ENCODE measurements at regions not wholly inside any gene's neighbourhood (a gene's known extent, or its start where the extent isn't known, plus 50 kb on each side); places are given as distances from the start of the nearest gene placed in this dataset.

DNA sequence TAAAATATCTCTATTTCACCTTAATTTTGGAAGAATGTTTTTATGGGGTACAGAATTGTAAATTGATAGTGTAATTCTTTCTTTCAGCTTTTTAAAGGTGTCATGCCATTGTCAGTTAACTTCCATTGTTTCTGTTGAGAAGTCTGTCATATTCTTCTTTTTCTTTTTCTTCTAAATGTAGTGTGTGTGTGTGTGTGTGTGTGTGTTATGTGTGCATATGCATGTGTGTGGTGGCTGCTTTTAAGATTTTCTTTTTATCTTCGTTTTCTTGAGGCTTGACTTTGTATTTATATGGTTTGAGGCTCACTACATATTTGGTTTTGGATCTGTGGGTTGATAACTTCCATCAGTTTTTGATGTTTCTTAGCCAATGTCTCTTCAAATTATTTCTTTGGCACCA is 176.5 kb downstream of the OGFRL1 start:
- no peak for DNase-seq
- intact Hi-C loops (cut with DNase I) = no loop called here
- Histone ChIP-seq H3K27ac (no peak overlapping the region), H3K9ac (ENCODE audit: low read depth in 2 of 2, low read length in 2 of 2) (no peak overlapping the region), H3K9me3 (no peaks in the 10 kb centered on the region), H3K27me3 (no peaks in the 10 kb centered on the region), H3K4me1 (no peaks in the 10 kb centered on the region), H3K4me3 (no peak overlapping the region), H3K36me3 (no peaks in the 10 kb centered on the region)
- TF ChIP-seq, protein P1, sequence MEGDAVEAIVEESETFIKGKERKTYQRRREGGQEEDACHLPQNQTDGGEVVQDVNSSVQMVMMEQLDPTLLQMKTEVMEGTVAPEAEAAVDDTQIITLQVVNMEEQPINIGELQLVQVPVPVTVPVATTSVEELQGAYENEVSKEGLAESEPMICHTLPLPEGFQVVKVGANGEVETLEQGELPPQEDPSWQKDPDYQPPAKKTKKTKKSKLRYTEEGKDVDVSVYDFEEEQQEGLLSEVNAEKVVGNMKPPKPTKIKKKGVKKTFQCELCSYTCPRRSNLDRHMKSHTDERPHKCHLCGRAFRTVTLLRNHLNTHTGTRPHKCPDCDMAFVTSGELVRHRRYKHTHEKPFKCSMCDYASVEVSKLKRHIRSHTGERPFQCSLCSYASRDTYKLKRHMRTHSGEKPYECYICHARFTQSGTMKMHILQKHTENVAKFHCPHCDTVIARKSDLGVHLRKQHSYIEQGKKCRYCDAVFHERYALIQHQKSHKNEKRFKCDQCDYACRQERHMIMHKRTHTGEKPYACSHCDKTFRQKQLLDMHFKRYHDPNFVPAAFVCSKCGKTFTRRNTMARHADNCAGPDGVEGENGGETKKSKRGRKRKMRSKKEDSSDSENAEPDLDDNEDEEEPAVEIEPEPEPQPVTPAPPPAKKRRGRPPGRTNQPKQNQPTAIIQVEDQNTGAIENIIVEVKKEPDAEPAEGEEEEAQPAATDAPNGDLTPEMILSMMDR (IDR thresholded peaks at IDR 0.05) = no peak

DNA sequence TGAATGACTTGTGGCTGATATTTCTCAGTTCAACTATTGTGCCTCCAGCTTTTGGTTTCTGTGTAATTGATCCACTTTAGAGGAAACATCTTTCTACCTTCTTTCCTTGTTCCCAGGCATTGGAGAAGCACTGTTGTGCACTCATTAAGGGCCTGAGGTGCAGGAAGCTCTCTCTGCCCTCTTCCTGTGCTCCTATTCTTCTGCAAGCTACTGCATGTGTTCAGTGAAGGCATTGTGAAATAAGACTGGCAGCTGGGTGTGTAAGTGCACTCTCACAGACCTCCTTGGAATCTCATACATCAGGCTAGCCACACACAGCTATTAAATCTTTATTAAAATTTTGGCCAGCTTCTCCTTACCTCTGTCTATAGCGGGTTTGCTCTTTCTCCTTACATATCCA is 177.8 kb downstream of the OGFRL1 start:
- H3K4me1 ChIP-seq = no peaks in the 10 kb centered on the region
- intact Hi-C loops (cut with DNase I) = no loop called here
- H3K9ac ChIP-seq (ENCODE audit: low read depth in 2 of 2, low read length in 2 of 2) = no peak overlapping the region
- no peaks in the 10 kb centered on the region for H3K9me3 ChIP-seq
- no peaks in the 10 kb centered on the region for H3K27me3 ChIP-seq
- H3K4me3 ChIP-seq = no peak overlapping the region
- no peaks in the 10 kb centered on the region for H3K36me3 ChIP-seq
- TF ChIP-seq, protein P1 (IDR thresholded peaks at IDR 0.05) = no peak
- DNase-seq = no peak
- H3K27ac ChIP-seq = no peak overlapping the region

DNA sequence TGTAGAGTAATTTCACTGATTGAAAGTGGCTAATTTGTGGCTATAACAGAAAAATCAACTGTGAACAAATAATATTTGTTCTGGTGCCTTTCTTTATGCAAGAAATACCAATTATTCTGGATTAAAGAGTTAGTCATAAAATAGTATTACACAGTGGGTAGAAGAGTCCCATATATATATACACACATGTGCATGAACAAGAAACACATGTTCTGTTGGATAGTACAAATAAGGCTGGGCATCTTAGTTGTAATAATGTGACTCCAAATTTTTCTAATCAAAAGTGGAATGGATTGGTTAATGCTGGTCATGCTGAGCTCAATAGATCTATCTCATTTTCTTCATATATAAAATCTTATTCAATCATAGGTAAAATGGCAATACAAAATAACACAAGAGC is 179.4 kb downstream of the OGFRL1 start:
- TF ChIP-seq, protein P1 (IDR thresholded peaks at IDR 0.05) = no peak
- Histone ChIP-seq H3K9me3 (no peaks in the 10 kb centered on the region), H3K27ac (no peak overlapping the region), H3K4me1 (no peaks in the 10 kb centered on the region), H3K9ac (ENCODE audit: low read depth in 2 of 2, low read length in 2 of 2) (no peak overlapping the region), H3K4me3 (no peak overlapping the region), H3K27me3 (no peaks in the 10 kb centered on the region), H3K36me3 (no peaks in the 10 kb centered on the region)
- intact Hi-C loops (cut with DNase I) = no loop called here
- DNase-seq = no peak

DNA sequence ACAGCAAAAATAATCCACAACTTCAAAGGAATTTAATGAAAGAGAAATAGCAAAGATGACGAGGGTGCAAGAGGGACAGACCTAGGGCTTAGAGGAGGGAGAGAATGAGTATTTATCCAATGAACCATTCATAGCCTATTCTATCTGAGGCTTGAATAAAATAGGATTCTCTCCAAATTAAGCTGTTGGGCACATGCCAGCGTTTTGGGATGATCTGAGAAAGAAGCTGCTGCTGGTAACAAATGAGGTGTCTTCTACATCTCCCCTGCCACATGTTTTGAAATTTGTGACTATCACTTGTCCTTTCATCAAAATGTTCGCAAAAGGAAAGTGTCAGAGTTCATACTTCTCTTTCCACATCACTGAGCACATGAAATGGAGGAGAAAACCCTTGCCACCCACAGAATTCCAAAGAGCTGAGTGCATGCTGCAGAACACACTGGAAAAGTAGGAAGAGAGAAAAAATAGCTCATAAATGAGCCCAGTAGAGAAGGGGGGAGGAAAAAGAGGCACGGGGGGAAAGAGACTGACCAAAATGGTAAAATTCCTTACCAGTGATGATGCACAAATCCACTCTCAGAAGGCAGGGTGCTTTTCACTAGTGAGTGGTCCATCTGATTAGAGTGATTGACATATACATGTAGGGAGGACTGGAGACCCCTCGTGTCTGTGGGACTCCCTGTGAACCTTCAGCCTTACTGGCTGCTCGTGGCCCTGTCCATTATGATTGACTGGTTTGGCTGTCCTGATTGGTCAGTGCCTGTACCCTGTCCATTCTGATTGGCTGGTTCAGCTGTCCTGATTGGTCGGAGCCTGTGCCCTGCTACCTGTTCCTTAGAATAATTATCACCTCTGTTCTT is 180.5 kb downstream of the OGFRL1 start:
- no peak for DNase-seq
- intact Hi-C loops (cut with DNase I) = no loop called here
- TF ChIP-seq, protein P1 (IDR thresholded peaks at IDR 0.05) = no peak
- no peaks in the 10 kb centered on the region for H3K4me1 ChIP-seq
- H3K4me3 ChIP-seq = no peak overlapping the region
- H3K9me3 ChIP-seq = no peaks in the 10 kb centered on the region
- H3K36me3 ChIP-seq = no peaks in the 10 kb centered on the region
- H3K9ac ChIP-seq (ENCODE audit: low read depth in 2 of 2, low read length in 2 of 2) = no peak overlapping the region
- no peaks in the 10 kb centered on the region for H3K27me3 ChIP-seq
- H3K27ac ChIP-seq = no peak overlapping the region

DNA sequence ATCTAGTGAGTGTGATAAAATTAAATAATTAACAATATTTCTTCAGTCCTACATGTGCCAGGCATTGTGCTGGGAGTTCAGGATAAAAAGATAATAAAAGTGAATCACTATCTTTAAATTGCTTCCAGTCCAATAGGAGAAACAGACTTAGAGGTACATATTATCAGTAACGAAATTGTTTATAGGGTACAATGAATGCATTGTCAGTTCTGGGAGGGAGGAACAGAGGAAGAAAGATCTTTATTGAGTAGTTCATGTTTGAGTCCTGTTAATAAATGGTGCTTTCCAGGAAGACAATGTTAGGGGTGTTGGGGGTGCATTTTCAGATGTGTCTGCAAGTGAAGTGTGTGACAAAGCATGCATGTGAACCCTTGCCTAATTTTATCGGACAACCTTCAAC is 183.1 kb downstream of the OGFRL1 start:
- Histone ChIP-seq H3K4me3 (no peak overlapping the region), H3K4me1 (no peaks in the 10 kb centered on the region), H3K27me3 (no peaks in the 10 kb centered on the region), H3K36me3 (no peaks in the 10 kb centered on the region), H3K27ac (no peak overlapping the region), H3K9ac (ENCODE audit: low read depth in 2 of 2, low read length in 2 of 2) (no peak overlapping the region), H3K9me3 (no peaks in the 10 kb centered on the region)
- DNase-seq = no peak
- TF ChIP-seq, protein P1 (IDR thresholded peaks at IDR 0.05) = no peak
- intact Hi-C loops (cut with DNase I) = no loop called here
